Hepatocyte (in vitro differentiated cells): ENCODE measurements at regions not wholly inside any gene's neighbourhood (a gene's known extent, or its start where the extent isn't known, plus 50 kb on each side); places are given as distances from the start of the nearest gene placed in this dataset.

Experiments
- CTCF ChIP-seq: fragments of 200-600 bp; sonication (generic); IDR thresholded peaks from 2 replicates; pipeline ENCODE4 v1.5.1; 2016; ENCODE audit warnings: antibody characterized with exemption, mild to moderate bottlenecking; ENCODE audit not compliant: poor library complexity
- EZH2 ChIP-seq: fragments of 200-600 bp; sonication (generic); IDR thresholded peaks from 2 replicates; pipeline ENCODE4 v1.6.1; 2016; ENCODE audit warnings: antibody characterized with exemption, mild to moderate bottlenecking, borderline replicate concordance

- TF ChIP-seq CTCF (no peak), EZH2 (no peak)
These were observed 108.2 kb downstream of the SKIDA1 start for GRCh38 chr10:21417172-21417712.
